Ectodermal cell (in vitro differentiated cells): ENCODE measurements at regions not wholly inside any gene's neighbourhood (a gene's known extent, or its start where the extent isn't known, plus 50 kb on each side); places are given as distances from the start of the nearest gene placed in this dataset.

Experiments used
- H3K27ac ChIP-seq: 2 replicates; pipeline ENCODE4 v1.7.0; 2013; ENCODE audit warnings: mild to moderate bottlenecking, low read depth, low read length; ENCODE audit not compliant: insufficient read depth, poor library complexity, severe bottlenecking
- H3K27me3 ChIP-seq: 2 replicates; pipeline ENCODE4 v1.7.0; 2013; ENCODE audit warnings: mild to moderate bottlenecking, low read length; ENCODE audit not compliant: insufficient read depth, control insufficient read depth, poor library complexity, severe bottlenecking
- H3K36me3 ChIP-seq: one replicate; pipeline ENCODE4 v1.7.0; 2013; ENCODE audit warnings: low read length; ENCODE audit not compliant: control insufficient read depth, insufficient read depth
- H3K4me1 ChIP-seq: one replicate; pipeline ENCODE4 v1.7.0; 2013; ENCODE audit warnings: low read length; ENCODE audit not compliant: control insufficient read depth, insufficient read depth
- H3K4me3 ChIP-seq: 2 replicates; pipeline ENCODE4 v1.7.0; 2013; ENCODE audit warnings: low read depth, low read length, control low read depth; ENCODE audit not compliant: insufficient read depth
- H3K9me3 ChIP-seq: 2 replicates; pipeline ENCODE4 v1.7.0; 2013; ENCODE audit warnings: mild to moderate bottlenecking, low read length, moderate library complexity; ENCODE audit not compliant: control insufficient read depth
- WGBS, 2 experiments: methylation state at CpG; one replicate each; pipeline ENCODE4 v1.1.7; 2013; ENCODE audit warnings: missing lambda C conversion rate in 2 of 2; 5-methylcytosine and 5-hydroxymethylcytosine counted together

DNA sequence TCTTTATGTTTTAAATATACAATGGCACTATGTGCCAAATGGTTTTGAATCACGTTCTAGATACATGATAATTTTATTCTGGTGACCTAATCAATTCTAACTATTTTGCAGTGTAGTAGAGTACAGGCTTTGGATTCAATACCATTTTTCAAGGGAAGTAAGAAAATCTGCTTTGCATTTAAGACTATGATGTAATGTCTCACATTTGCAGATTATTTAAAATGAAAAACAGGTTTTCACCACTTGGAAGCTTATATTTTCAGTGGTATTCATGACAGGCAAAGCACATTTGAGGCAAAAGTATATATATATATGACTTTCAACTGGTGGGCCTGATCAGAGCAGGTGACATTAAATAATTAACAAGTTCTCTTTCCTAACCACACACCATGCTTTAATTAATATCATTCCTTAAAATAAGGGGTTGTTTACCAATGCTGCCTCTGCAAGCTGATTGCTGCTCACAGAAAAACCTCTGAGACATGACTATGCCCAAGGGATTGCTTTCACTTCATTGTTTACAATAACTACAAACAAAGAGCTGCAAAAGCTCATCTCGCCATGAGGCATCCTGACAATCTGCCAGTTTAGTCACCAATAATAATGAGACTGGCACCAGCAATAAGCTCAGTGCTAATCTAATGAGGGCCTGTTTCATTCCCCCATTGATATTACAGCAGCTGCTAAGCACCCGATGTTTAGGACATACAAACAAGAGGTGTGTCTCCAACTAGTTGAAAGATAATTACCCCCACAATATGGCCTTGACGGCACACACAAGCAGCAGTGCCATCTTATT lies 1176.0 kb upstream of the GJE1 start:
- 92 to 96% methylated on average over 3 to 4 of the region's 4 CpGs for WGBS, 2 experiments
- Histone ChIP-seq H3K27ac (no peak overlapping the region), H3K4me1 (no peaks in the 10 kb centered on the region), H3K9me3 (no peaks in the 10 kb centered on the region), H3K27me3 (no peaks in the 10 kb centered on the region), H3K36me3 (no peaks in the 10 kb centered on the region), H3K4me3 (no peak overlapping the region)

DNA sequence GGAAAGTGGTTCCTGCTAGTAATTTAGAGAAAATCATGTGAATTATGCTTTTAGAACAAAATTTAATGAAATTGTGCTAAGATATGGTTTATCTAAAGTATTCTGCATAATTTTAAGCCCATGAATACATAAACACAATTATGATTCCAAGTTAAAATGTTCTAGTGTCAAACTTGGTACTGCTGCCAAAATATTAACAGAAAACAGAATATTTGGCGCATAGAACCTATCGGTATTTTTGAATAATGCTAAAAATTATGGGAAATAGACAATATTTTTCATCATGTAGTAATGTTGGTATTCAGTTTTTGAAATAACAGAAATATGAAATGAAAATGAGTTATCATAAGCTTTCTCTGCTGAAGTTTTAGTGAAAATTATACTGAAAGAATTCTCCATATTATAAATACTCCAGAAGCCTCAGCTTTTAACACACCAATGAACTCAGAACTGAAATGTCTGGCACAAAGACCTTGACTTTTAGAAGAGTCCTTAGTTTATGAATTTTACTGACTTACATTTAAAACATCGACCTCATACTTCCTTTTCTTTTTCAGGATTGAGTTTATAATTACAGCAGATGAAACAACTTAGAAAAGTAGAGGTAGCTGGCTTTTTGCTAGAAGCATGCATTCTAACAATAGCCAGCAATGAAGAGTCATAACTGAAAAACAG lies 1192.3 kb upstream of the GJE1 start:
- Histone ChIP-seq H3K9me3 (no peaks in the 10 kb centered on the region), H3K36me3 (no peaks in the 10 kb centered on the region), H3K27ac (no peak overlapping the region), H3K27me3 (no peaks in the 10 kb centered on the region), H3K4me1 (no peaks in the 10 kb centered on the region), H3K4me3 (no peak overlapping the region)
- WGBS, 2 experiments: 87% methylated on average over 3 of the region's 3 CpGs; no CpG with 5 or more reads in 1 of the 2 experiments

DNA sequence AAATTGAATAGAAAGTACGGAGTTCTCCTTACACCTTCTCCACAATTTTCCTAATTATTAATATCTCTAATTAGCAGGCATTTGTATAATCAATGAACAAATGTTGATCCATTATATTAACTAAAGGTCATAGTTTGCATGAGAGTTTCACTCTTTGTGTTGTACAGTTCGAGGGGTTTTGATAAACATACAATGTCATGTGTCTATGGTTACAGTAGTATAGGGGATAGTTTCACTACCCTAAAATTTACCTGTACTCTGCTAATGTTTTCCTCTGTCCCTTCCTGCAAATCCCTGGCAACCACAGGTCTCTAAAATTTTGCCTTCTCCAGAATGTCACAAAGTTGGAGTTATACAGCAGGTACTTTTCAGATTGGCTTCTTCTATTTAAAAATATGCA lies 1199.8 kb upstream of the GJE1 start:
- Histone ChIP-seq H3K9me3 (no peaks in the 10 kb centered on the region), H3K27me3 (no peaks in the 10 kb centered on the region), H3K4me1 (no peaks in the 10 kb centered on the region), H3K4me3 (no peak overlapping the region), H3K27ac (no peak overlapping the region), H3K36me3 (no peaks in the 10 kb centered on the region)
- no CpG with 5 or more reads among the region's 2 CpGs for WGBS, 2 experiments

DNA sequence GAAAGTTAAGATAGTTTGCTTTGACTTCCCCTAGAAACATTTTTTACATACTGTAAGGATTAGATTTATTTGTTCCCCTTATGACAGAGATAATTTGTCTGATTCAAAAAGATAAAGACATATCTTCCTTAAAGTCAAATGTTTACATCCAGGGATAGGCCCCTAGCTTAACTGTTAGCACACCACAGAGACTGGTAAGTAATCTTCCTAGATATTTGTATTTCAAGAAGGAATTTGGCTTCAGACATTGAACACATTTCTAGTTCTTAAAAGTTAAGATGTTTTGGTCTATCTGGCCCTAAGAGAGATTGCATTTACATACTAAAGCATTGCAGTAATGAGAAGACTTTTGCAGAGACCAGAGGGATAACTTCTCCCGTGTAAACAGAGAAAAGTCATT lies 1201.1 kb upstream of the GJE1 start:
- Histone ChIP-seq H3K27ac (no peak overlapping the region), H3K36me3 (no peaks in the 10 kb centered on the region), H3K4me3 (no peak overlapping the region), H3K9me3 (no peaks in the 10 kb centered on the region), H3K27me3 (no peaks in the 10 kb centered on the region), H3K4me1 (no peaks in the 10 kb centered on the region)
- WGBS, 2 experiments: 100% methylated on average over 1 of the region's 1 CpG; no CpG with 5 or more reads in 1 of the 2 experiments

DNA sequence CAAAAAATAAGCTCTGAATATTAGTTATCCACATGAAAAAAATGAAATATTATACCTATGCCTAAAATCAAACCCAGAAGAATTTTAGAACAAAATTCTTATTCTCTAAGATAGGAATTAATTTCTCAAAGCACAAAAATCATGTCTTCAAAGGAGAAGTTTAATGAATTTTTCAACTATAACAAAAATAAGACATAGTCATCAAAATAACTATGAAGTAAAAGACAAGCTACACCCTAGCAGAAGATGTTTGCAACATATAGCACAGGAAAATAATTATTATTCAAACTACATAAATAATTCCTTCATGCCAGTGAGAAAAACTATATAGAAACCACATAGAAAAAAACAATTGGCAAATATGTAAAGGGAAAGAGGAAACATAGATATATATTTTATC lies 1203.6 kb upstream of the GJE1 start:
- no peak overlapping the region for H3K4me3 ChIP-seq
- H3K27me3 ChIP-seq: no peaks in the 10 kb centered on the region
- H3K36me3 ChIP-seq: no peaks in the 10 kb centered on the region
- no peaks in the 10 kb centered on the region for H3K9me3 ChIP-seq
- no peak overlapping the region for H3K27ac ChIP-seq
- H3K4me1 ChIP-seq: no peaks in the 10 kb centered on the region

DNA sequence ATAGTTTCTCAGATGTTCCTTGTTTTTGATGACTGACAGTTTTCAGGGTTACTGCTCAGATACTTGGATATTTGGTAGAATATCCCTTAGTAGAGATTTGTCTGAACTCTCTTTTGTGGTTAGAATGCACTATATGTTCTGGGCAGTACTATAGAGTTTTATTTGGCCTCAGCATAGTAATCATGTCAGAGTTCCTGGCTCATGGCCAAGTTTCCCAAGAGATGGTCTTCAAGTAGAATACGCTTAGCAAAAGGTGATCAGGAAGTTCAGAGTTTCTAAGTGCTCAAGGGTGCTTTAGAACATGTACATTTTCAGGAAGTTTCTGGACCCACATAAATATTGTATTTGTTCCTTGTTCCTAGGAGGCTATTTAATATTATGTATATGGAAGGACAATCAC lies 1209.7 kb upstream of the GJE1 start:
- 95 to 100% methylated on average over 1 of the region's 1 CpG for WGBS, 2 experiments

DNA sequence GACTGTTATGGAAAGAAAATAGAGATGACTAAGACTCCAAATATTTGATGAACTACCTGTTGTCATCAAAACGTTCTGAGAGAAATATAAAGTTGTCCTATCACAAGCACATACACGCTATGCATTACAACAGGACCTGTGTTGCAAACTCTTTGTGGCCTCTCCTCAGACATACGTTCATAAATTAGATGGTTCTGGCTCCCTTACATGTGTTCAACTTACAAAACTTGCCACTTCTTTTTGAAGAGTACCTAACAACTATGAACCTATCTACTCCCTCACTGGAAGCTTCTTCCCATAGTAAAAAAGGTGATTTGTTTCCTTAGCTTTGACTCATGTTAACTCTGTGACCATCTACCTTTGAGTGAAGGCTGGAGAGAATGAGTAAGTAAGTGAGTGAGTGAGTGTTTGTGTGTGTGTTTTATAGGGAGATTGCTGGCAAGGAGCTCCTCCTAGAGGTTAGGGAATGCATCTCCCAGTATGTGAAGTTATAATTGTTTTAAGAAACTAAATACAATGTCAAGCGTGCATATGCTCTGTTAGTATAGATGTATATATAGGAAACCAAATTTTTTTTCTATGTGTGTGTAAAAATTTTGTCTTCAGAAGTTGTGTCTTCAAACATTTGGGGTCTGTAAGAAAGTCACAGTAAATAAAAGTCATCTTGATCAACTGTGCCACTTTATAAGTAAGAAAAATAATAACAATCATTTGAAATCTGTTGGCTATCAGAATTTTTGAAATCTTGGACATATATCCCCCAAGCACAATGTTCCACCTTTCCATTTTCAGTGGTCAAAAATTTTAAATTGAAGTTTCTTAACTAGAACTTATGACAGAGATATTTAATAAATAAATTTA lies 1211.1 kb upstream of the GJE1 start:
- no peaks in the 10 kb centered on the region for H3K9me3 ChIP-seq
- H3K4me3 ChIP-seq: no peak overlapping the region
- no peaks in the 10 kb centered on the region for H3K4me1 ChIP-seq
- H3K36me3 ChIP-seq: no peaks in the 10 kb centered on the region
- H3K27me3 ChIP-seq: no peaks in the 10 kb centered on the region
- 74 to 79% methylated on average over 4 of the region's 4 CpGs for WGBS, 2 experiments
- no peak overlapping the region for H3K27ac ChIP-seq

More for the DNA sequence above, 1209.7 kb upstream of the GJE1 start:
- Histone ChIP-seq H3K27ac (no peak overlapping the region), H3K27me3 (no peaks in the 10 kb centered on the region), H3K36me3 (no peaks in the 10 kb centered on the region), H3K4me1 (no peaks in the 10 kb centered on the region), H3K9me3 (no peaks in the 10 kb centered on the region), H3K4me3 (no peak overlapping the region)

DNA sequence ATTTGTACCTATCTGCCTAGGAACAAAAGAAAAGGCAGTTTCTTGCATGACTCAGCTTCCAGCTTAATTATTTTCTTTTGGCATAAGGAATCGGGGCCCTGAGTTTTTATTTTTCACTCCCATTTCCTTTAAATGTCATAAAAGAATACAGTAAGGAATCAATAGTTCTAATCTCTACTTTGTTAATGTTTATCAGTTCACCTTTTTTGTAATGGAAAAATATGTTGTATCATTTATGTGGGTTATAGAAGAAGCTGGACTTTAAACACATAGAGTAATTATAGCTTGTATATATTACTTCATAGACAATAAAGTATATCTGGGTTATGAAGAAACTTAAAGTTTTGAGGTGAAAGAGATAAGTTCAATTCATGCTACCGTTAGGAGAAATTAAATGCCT lies 1214.8 kb upstream of the GJE1 start:
- Histone ChIP-seq H3K4me1 (no peaks in the 10 kb centered on the region), H3K27me3 (no peaks in the 10 kb centered on the region), H3K36me3 (no peaks in the 10 kb centered on the region), H3K27ac (no peak overlapping the region), H3K4me3 (no peak overlapping the region), H3K9me3 (no peaks in the 10 kb centered on the region)
- WGBS, 2 experiments: 77 to 82% methylated on average over 1 to 2 of the region's 2 CpGs

DNA sequence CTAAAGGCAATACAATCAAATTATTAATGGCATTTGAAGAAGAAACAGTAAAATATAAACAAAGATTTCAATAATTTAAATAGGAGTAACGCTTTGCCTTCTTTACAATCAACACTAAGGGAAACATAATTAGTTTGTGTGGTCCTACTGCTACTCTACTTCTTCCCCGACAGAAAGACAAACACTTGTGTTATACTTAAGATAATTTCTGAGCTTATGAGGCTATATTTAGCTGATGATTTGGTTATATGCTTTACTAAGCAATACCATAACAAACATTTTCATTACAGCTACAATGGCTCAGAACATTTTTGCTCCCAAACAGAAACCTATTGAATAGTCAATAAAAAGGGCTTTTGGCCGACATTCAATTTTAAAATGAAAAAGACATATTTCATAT lies 1217.2 kb upstream of the GJE1 start:
- Histone ChIP-seq H3K4me1 (no peaks in the 10 kb centered on the region), H3K36me3 (no peaks in the 10 kb centered on the region), H3K27ac (no peak overlapping the region), H3K4me3 (no peak overlapping the region), H3K9me3 (no peaks in the 10 kb centered on the region), H3K27me3 (no peaks in the 10 kb centered on the region)
- WGBS, 2 experiments: 100% methylated on average over 1 of the region's 3 CpGs; no CpG with 5 or more reads in 1 of the 2 experiments

DNA sequence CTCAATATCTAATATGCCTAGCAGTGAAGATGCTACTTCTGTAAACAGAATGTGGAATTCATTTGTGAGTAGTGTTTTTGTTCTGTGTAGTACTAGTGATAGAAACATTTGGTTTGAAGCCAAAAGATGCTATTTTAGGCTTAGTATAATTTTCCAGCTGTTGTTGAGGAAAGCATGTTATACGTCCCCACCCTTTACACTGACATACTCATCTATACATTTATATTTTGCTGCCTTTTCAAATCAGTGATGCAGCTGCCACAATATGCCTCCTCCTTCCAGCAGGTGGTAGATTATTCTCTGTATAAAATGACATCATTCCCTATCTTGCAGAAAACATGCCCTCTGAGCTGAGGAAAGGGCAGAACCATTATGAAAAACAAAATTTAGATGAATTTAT lies 1217.6 kb upstream of the GJE1 start:
- WGBS, 2 experiments: 80 to 86% methylated on average over 1 of the region's 1 CpG
- H3K36me3 ChIP-seq: no peaks in the 10 kb centered on the region
- no peak overlapping the region for H3K4me3 ChIP-seq
- H3K4me1 ChIP-seq: no peaks in the 10 kb centered on the region
- no peaks in the 10 kb centered on the region for H3K27me3 ChIP-seq
- H3K27ac ChIP-seq: no peak overlapping the region
- no peaks in the 10 kb centered on the region for H3K9me3 ChIP-seq
